GM04504 (cell line): ENCODE measurements at regions not wholly inside any gene's neighbourhood (a gene's known extent, or its start where the extent isn't known, plus 50 kb on each side); places are given as distances from the start of the nearest gene placed in this dataset.

ENCODE experiments used
- DNase-seq: peaks from one replicate; pipeline ENCODE4 v3.0.0-alpha.2; 2012; ENCODE audit warnings: low read depth

DNA sequence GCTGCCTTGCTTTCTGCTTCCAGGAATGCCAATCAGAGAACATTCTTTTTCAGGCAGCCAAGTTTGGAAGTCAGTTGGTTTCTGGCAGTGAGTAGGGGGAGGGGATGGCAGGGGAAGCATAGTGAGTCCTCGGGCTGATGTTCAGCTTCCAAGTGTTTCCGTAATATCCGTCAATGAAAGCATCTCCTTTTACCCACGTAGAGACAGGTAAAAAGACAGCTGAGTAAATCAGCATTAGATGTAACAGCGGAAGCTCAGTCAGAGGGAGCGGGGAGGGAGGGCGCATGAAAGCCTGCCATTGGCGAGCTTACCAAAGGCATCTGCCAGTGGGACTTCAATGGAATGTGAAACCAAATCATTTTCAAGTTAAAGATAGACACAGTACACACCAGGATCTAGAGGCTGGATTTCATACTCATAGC lies 117.1 kb upstream of the DTNA start:
- DNase-seq = peak; percentile 8

- no peak for DNase-seq
Measured at GRCh38 chr18:34594266-34594665, 115.8 kb upstream of the DTNA start.

DNA sequence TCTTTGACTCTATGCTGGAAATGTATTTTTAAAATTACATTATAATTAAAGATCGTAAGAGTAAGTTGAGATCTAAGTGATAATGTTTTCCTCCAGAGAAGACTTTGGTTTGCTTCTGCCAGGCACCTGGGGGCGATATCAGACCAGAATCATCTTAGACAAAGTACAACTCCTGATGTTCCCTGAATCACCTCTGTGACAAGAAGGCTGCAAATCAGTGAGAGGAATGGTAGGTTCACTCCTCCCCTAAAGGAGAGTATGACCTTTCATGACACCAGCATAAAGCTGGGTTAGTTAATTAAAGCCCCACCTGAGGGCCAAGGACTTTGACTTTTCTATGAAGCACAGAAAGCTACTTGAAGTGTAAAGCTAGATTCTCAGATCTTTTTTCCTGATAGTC lies 114.4 kb upstream of the DTNA start:
- no peak for DNase-seq

- no peak for DNase-seq
Measured at GRCh38 chr18:34598120-34598635, 111.9 kb upstream of the DTNA start.

- DNase-seq = no peak
Measured at GRCh38 chr18:34600158-34600557, 109.9 kb upstream of the DTNA start.

DNA sequence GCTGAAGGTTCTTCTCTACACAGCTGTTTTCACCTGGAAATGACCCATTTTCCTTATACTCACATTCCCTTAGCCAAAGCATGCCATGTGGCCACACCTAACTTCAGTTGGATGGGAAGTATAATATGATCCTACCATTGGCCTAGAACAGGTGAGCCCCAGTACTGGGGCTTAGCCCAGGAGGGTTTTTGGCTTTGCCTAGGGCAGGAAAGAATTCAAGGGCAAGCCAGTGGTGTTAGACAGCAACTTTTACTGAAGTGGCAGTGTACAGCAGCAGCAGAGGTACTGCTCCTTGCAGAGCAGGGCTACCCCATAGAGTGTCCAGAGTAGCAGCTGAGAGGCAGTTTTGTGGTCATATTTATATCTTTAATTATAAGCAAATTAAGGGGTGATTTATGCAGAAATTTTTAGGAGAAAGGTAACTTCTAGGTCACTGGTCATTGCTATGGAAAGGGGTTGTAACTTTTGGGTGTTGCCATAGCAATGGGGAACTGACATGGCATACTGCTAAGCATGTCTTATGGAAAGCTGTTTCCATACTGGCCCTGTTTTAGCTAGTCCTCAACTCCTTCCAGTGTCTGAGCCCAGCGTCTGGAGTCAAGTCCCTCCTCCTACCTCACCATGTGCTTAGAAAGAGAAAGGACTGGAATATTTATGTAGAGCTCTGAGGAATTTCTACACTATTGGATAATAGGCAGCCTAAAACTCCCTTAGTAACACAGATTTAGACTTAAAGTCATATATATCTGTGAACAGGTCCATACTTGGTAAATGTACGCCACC lies 109.0 kb upstream of the DTNA start:
- no peak for DNase-seq

GRCh38 chr18:34604591-34604990 lies 105.5 kb upstream of the DTNA start:
- DNase-seq = no peak

DNA sequence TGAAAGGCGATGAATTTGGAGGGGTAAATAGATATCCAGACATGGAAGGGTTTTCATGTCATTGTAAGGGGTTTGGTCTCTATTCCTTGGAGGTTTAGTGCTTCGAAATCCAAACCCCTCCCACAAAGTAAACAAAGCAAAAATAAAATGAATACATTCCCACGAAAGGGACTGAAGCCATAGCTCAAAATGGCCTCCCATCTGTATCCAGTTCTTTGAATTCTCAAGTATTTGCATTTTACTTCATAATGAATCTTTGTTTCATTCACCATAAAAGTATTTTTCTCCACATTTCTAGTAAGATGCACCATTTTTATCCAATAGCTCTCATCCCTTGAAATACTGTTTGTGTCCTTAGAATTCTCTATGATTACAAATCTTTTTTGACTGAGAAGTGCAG lies 103.2 kb upstream of the DTNA start:
- DNase-seq = no peak

- DNase-seq = no peak
Measured at GRCh38 chr18:34608064-34608463, 102.0 kb upstream of the DTNA start.

- no peak for DNase-seq
Measured at GRCh38 chr18:34609986-34610648, 100.0 kb upstream of the DTNA start.

DNA sequence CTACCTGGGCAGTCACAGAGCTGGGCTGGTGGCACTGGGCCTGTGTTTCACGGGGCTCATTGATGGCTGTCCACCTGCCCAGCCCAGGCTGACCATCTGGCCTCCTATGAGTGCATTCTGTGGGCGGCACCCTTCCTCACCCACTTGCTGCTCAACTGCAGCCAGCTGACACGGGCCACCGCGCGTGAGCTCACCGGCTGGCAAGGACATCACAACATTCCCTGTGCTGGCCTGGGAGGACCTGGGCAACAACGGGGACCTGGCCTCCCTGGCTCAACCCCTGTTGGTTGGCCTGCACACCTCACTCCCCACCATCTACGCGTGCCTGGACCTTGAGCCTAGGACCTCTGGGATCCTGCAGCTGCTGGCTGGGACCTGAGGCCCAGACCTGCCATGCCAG lies 98.2 kb upstream of the DTNA start:
- DNase-seq = no peak

DNA sequence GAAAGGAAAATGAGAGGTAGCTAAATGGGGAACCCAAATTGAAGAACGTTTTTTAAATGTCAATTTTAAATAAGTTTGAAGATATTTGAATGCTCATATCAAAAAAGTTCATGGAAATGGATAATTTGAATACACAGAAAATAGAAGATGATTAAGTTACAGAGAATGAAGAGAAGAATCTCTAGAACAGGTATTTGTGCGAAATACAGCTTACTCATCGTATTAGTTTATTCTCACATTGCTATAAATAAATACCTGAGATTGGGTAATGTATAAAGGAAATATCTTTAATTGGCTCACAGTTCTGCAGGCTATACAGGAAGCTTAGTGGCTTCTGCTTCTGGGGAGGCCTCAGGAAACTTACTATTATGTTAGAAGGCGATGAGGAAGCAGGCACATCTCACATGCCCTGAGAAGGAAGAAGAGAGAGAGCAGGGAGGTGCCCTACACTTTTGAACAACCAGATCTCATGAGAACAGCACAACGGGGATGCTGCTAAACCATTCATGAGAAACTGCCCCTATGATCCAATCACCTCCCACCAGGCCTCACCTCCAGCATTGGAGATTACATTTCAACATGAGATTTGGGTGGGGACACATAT lies 89.7 kb upstream of the DTNA start:
- DNase-seq = no peak

GRCh38 chr18:34623557-34623956 lies 86.5 kb upstream of the DTNA start:
- DNase-seq = no peak

DNA sequence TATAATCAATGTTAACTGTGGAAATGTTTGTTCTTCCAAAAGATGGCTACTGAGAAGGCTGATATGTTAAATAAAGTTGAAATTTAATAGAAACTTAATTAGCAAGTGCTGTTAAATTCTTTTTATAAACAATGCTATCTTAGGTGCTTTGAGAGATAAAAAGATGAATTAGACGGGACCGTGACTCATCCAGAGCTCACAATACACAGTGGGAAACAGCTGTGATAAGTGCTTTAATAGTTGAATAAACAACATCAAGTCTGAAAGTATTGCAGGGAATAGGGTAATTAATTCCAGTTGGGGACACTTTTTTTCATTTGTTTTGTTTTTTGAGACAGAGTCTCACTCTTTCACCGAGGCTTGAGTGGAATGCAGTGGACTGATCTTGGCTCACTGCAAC lies 85.5 kb upstream of the DTNA start:
- DNase-seq = no peak

- DNase-seq = no peak
Measured at GRCh38 chr18:34626404-34627136, 83.5 kb upstream of the DTNA start.

DNA sequence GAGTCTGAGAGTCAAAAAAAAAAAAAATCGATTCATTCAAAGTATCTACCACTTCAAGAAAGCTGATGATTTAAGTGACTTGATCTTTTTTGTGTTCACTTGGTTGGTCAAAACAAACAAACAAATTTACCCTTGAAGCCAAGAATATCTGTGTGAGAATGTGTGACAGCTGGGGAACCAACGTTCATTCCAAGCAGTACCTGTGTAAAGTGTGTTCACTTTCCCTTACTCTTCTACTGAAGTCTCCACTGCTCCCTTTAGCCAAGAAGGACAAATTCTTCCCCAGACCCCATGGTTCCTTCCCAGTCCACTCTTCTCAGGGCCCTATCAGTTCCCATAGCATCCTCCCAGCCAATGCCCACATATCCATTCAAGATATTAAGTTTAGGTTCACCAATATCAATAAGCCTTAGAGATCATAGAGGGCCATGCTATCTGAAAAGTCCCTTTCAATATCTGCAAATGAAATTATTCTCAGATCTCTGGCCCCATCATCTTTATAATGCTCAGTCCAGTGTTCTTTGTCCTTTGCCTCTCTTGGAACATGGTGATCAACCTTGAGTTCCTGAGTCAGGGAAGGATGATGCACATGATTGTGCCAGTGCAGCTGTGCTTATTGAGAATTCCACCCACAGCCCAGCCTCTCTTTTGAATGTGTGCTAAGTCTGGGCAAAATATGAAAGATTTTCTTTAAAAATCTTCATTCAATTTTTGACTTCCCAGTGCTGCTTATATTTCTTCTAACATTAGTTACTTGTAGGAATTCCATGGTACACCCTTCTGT lies 82.8 kb upstream of the DTNA start:
- no peak for DNase-seq

DNA sequence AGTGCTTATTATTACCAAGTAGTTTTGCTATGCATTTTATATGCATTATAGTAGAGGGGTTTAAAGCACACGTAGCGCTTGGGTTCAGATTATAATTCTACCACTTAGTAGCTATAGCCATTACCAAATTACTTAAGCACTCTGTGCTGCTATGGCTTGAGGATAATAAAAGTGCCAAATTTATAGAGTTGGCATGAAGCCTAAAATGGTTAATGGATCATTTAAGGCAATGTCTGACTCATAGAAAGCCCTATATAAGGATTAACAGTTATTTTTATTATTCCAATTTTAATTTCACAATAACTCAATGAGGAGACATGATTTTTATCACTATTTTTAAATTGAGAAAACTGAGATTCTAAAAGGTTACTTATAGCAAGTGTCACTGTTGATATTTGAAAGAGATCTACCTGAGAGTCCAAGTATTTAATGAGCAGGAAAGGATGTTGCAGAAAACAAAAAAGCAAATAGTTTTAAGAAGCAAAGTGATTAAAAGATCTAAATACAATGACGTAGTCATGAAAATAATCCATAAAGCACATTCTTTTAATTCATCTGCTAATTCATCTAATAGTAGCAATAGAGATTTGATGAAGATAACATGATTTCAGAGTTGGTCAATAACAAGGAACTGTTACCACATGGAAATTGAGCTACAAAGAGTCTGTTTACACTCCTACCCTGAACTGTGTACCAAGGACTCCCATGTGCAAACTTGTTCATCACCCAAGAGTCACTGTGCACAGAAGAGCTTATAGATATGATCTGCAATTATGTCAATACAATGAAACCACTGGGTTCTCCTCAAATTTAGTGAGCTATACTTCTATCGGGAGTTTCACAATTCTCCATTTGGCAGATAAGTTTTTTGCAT lies 78.8 kb upstream of the DTNA start:
- no peak for DNase-seq

DNA sequence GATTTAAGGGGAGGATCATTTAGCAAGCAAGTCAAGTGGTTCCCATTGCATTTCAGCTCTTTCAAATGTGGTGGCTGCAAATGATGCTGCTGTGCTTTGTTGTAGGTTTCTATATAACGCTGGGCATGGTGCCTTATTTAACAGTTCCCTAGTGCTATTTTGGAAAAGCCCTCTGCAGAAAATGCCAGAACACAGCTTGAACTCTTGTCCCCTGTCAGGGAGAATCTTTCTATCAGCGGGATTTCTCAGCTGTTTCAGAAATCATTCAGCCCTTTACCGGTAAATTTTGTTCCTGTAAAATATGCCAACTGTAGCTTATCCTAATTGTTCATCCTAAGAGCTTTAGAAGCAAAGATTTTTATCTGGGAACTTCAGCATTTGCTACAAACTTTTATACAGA lies 77.8 kb upstream of the DTNA start:
- no peak for DNase-seq

GRCh38 chr18:34633368-34633767 lies 76.7 kb upstream of the DTNA start:
- DNase-seq = no peak

GRCh38 chr18:34637094-34637801 lies 72.8 kb upstream of the DTNA start:
- DNase-seq = no peak
